ENCODE measurements at regions not wholly inside any gene's neighbourhood (a gene's known extent, or its start where the extent isn't known, plus 50 kb on each side); places are given as distances from the start of the nearest gene placed in this dataset.
A peak's percentile ranks its signal among the peaks of the same experiment; 100 is the strongest.

GRCh38 chr5:86862093-86862492, 244.4 kb downstream of the COX7C start:
- no peak for TF ChIP-seq CTCF (IDR thresholded peaks at IDR 0.05; ENCODE audit: low read depth, low read length, missing control alignments)
- no peak overlapping the region for H3K4me3 ChIP-seq (ENCODE audit: low read depth, low read length)
- in situ Hi-C loops (cut with HindIII; ENCODE audit: low sequenced_read_pairs), result no loop called here
- DNase-seq (ENCODE audit: low read depth), result no peak

GRCh38 chr5:86864051-86864450, 246.3 kb downstream of the COX7C start:
- no peak for TF ChIP-seq CTCF (IDR thresholded peaks at IDR 0.05; ENCODE audit: low read depth, low read length, missing control alignments)
- H3K4me3 ChIP-seq (ENCODE audit: low read depth, low read length), result no peak overlapping the region
- in situ Hi-C loops (cut with HindIII; ENCODE audit: low sequenced_read_pairs), result no loop called here
- DNase-seq (ENCODE audit: low read depth), result no peak

- in situ Hi-C loops (cut with HindIII; ENCODE audit: low sequenced_read_pairs), result no loop called here
- no peak for TF ChIP-seq CTCF (IDR thresholded peaks at IDR 0.05; ENCODE audit: low read depth, low read length, missing control alignments)
- no peak for DNase-seq (ENCODE audit: low read depth)
- H3K4me3 ChIP-seq (ENCODE audit: low read depth, low read length), result no peak overlapping the region
Measured at GRCh38 chr5:86865256-86865785, 247.6 kb downstream of the COX7C start.

- in situ Hi-C loops (cut with HindIII; ENCODE audit: low sequenced_read_pairs), result no loop called here
- no peak for DNase-seq (ENCODE audit: low read depth)
- TF ChIP-seq CTCF (IDR thresholded peaks at IDR 0.05; ENCODE audit: low read depth, low read length, missing control alignments), result no peak
- no peak overlapping the region for H3K4me3 ChIP-seq (ENCODE audit: low read depth, low read length)
Measured at GRCh38 chr5:86866036-86866435, 248.3 kb downstream of the COX7C start.

GRCh38 chr5:86869268-86869667, 251.5 kb downstream of the COX7C start:
- no peak for DNase-seq (ENCODE audit: low read depth)
- TF ChIP-seq CTCF (IDR thresholded peaks at IDR 0.05; ENCODE audit: low read depth, low read length, missing control alignments), result no peak
- in situ Hi-C loops (cut with HindIII; ENCODE audit: low sequenced_read_pairs), result no loop called here
- H3K4me3 ChIP-seq (ENCODE audit: low read depth, low read length), result no peak overlapping the region

GRCh38 chr5:86875539-86875938, 257.8 kb downstream of the COX7C start:
- in situ Hi-C loops (cut with HindIII; ENCODE audit: low sequenced_read_pairs), result no loop called here
- TF ChIP-seq CTCF (IDR thresholded peaks at IDR 0.05; ENCODE audit: low read depth, low read length, missing control alignments), result no peak
- no peak overlapping the region for H3K4me3 ChIP-seq (ENCODE audit: low read depth, low read length)
- DNase-seq (ENCODE audit: low read depth), result no peak

GRCh38 chr5:86878250-86878649, 260.5 kb downstream of the COX7C start:
- in situ Hi-C loops (cut with HindIII; ENCODE audit: low sequenced_read_pairs), result no loop called here
- TF ChIP-seq CTCF (IDR thresholded peaks at IDR 0.05; ENCODE audit: low read depth, low read length, missing control alignments), result no peak
- DNase-seq (ENCODE audit: low read depth), result peak; percentile 15
- H3K4me3 ChIP-seq (ENCODE audit: low read depth, low read length), result no peak overlapping the region

All from astrocyte of the cerebellum (primary cell).